WI38 (cell line): ENCODE measurements at regions not wholly inside any gene's neighbourhood (a gene's known extent, or its start where the extent isn't known, plus 50 kb on each side); places are given as distances from the start of the nearest gene placed in this dataset.

ENCODE experiments used
- H3K4me3 ChIP-seq: 2 replicates; pipeline ENCODE4 v1.5.1; 2011; ENCODE audit warnings: low read depth, mild to moderate bottlenecking, control low read depth, low read length
- CTCF ChIP-seq: IDR thresholded peaks from 2 replicates; pipeline ENCODE4 v1.5.1; 2012; ENCODE audit warnings: low read depth, mild to moderate bottlenecking, control low read depth, low read length

GRCh38 chr4:83781434-83781833, 245.5 kb downstream of the GPAT3 start:
- TF ChIP-seq CTCF = no peak
- no peak overlapping the region for H3K4me3 ChIP-seq

- TF ChIP-seq CTCF = no peak
- H3K4me3 ChIP-seq = no peak overlapping the region
These were observed 244.3 kb downstream of the GPAT3 start for GRCh38 chr4:83780053-83780733.

- H3K4me3 ChIP-seq = no peak overlapping the region
- TF ChIP-seq CTCF = no peak
These were observed 243.5 kb downstream of the GPAT3 start for GRCh38 chr4:83779103-83780052.

GRCh38 chr4:83772685-83773084, 236.8 kb downstream of the GPAT3 start:
- no peak overlapping the region for H3K4me3 ChIP-seq
- TF ChIP-seq CTCF = no peak

GRCh38 chr4:83771113-83771705, 235.3 kb downstream of the GPAT3 start:
- H3K4me3 ChIP-seq = no peak overlapping the region
- TF ChIP-seq CTCF = peak; percentile 72

GRCh38 chr4:83768146-83768545, 232.2 kb downstream of the GPAT3 start:
- TF ChIP-seq CTCF = no peak
- H3K4me3 ChIP-seq = no peak overlapping the region
